RPMI8226 (cell line): ENCODE measurements at regions not wholly inside any gene's neighbourhood (a gene's known extent, or its start where the extent isn't known, plus 50 kb on each side); places are given as distances from the start of the nearest gene placed in this dataset.

Source experiments
- DNase-seq: peaks from one replicate; pipeline ENCODE4 v3.0.0-alpha.2; 2015

GRCh38 chr12:84361651-84362551, 550.7 kb downstream of the SLC6A15 start:
- no peak for DNase-seq

- no peak for DNase-seq
Measured at GRCh38 chr12:84357314-84357713, 555.3 kb downstream of the SLC6A15 start.

GRCh38 chr12:84356224-84356623, 556.4 kb downstream of the SLC6A15 start:
- no peak for DNase-seq

GRCh38 chr12:84355561-84355960, 557.0 kb downstream of the SLC6A15 start:
- no peak for DNase-seq

GRCh38 chr12:84348582-84348981, 564.0 kb downstream of the SLC6A15 start:
- no peak for DNase-seq

- DNase-seq: no peak
Measured at GRCh38 chr12:84341467-84342193, 571.0 kb downstream of the SLC6A15 start.

GRCh38 chr12:84336231-84336630, 576.4 kb downstream of the SLC6A15 start:
- no peak for DNase-seq

GRCh38 chr12:84329938-84330337, 582.7 kb downstream of the SLC6A15 start:
- DNase-seq: no peak

- DNase-seq: no peak
Measured at GRCh38 chr12:84315926-84316325, 596.7 kb downstream of the SLC6A15 start.

- DNase-seq: no peak
Measured at GRCh38 chr12:84313323-84313675, 599.3 kb downstream of the SLC6A15 start.

GRCh38 chr12:84308211-84308610, 604.4 kb downstream of the SLC6A15 start:
- DNase-seq: no peak

GRCh38 chr12:84305144-84305543, 607.5 kb downstream of the SLC6A15 start:
- no peak for DNase-seq

- no peak for DNase-seq
Measured at GRCh38 chr12:84294246-84294645, 618.4 kb downstream of the SLC6A15 start.

- no peak for DNase-seq
Measured at GRCh38 chr12:84290168-84290567, 622.4 kb downstream of the SLC6A15 start.

- DNase-seq: no peak
Measured at GRCh38 chr12:84277986-84278385, 634.6 kb downstream of the SLC6A15 start.

- no peak for DNase-seq
Measured at GRCh38 chr12:84276215-84276614, 636.4 kb downstream of the SLC6A15 start.

GRCh38 chr12:84272324-84272723, 640.3 kb downstream of the SLC6A15 start:
- no peak for DNase-seq

- peak; percentile 9 for DNase-seq
Measured at GRCh38 chr12:84270470-84271140, 642.0 kb downstream of the SLC6A15 start.

GRCh38 chr12:84247931-84248330, 664.7 kb downstream of the SLC6A15 start:
- DNase-seq: no peak

- no peak for DNase-seq
Measured at GRCh38 chr12:84243686-84244085, 668.9 kb downstream of the SLC6A15 start.

GRCh38 chr12:84222841-84223240, 689.8 kb downstream of the SLC6A15 start:
- DNase-seq: no peak

GRCh38 chr12:84218406-84218805, 694.2 kb downstream of the SLC6A15 start:
- no peak for DNase-seq

- DNase-seq: no peak
Measured at GRCh38 chr12:84201976-84202375, 710.6 kb downstream of the SLC6A15 start.
